GM23248 (cell line): ENCODE measurements at regions not wholly inside any gene's neighbourhood (a gene's known extent, or its start where the extent isn't known, plus 50 kb on each side); places are given as distances from the start of the nearest gene placed in this dataset.

Experiments used
- EZH2 ChIP-seq: fragments of 200-600 bp; sonication (generic); IDR thresholded peaks from 2 replicates; pipeline ENCODE4 v1.6.1; 2018; ENCODE audit warnings: antibody characterized with exemption, mild to moderate bottlenecking; ENCODE audit not compliant: insufficient read depth, poor library complexity, severe bottlenecking
- EZH2phosphoT487 ChIP-seq: fragments of 200-600 bp; sonication (generic); IDR thresholded peaks from 2 replicates; pipeline ENCODE4 v1.6.1; 2018; ENCODE audit warnings: antibody characterized with exemption, moderate library complexity, mild to moderate bottlenecking, low read depth; ENCODE audit not compliant: insufficient read depth

DNA sequence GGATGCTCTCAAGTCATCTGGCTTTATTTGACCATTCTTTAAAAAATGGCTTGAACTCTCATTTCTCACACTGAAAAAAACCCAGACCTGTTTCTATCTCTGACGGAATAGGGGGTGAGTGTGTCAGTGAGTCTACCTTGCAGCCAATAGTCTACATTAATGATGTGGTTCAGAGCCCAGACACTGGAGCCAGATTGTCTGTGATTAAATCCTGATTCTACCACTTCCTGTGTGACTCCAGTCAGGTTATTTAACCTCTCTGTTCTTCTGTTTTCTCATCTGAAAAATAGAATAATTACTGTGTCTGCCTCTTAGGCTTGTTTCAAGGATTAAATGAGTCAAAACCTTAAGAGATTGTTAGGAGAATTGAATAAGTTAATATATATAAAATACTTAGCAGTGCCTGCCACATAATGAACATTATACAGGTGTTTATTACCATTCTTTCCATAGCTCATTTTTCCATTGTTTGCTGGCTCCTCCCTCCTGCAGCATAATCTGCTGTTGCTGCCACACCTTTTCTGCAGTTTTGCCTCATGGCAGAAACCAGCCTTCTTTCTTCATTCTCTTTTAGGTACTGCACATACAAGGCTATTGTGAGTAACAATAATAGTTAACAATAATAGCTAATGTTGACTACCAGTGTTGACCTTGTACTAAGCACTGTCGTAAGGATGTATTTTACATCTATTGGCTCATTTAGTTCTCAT, 157.6 kb upstream of the IVNS1ABP start:
- TF ChIP-seq EZH2 (no peak), EZH2phosphoT487 (no peak)
